WTC11 (cell line): ENCODE measurements at regions not wholly inside any gene's neighbourhood (a gene's known extent, or its start where the extent isn't known, plus 50 kb on each side); places are given as distances from the start of the nearest gene placed in this dataset.

Experiments
- ATAC-seq: fragments of 200-7000 bp; cut with Tn5 transposase; 2 replicates; pipeline ENCODE4 v1.10.0; 2021; ENCODE audit warnings: mild to moderate bottlenecking, moderate library complexity
- CTCF ChIA-PET: fragments of 300-600 bp; sonication (Branson Sonifier 250); formaldehyde crosslinking; loops from one replicate; lab custom pipeline; 2021; ENCODE audit warnings: antibody characterized with exemption; lab: Charles Lee
- POLR2A ChIA-PET: fragments of 350-600 bp; sonication (Branson Sonifier 250); formaldehyde crosslinking; loops from one replicate; lab custom pipeline; 2021; ENCODE audit warnings: antibody characterized with exemption; lab: Charles Lee
- DNase-seq: peaks from one replicate; pipeline ENCODE4 v3.0.0; 2021; ENCODE audit warnings: low spot score
- H3K27ac Mint-ChIP-seq: 2 replicates; pipeline ENCODE4 v1.8.0; 2021; ENCODE audit warnings: mixed read lengths
- H3K27me3 Mint-ChIP-seq: 2 replicates; pipeline ENCODE4 v1.8.0; 2021; ENCODE audit warnings: low read depth, mild to moderate bottlenecking, moderate library complexity, mixed read lengths
- H3K36me3 Mint-ChIP-seq: 2 replicates; pipeline ENCODE4 v1.8.0; 2021; ENCODE audit warnings: mixed read lengths
- H3K4me1 Mint-ChIP-seq: 2 replicates; pipeline ENCODE4 v1.8.0; 2022; ENCODE audit warnings: mixed read lengths
- H3K4me3 Mint-ChIP-seq: 2 replicates; pipeline ENCODE4 v1.8.0; 2021; ENCODE audit warnings: mild to moderate bottlenecking, moderate library complexity, mixed read lengths
- H3K9me3 Mint-ChIP-seq: 2 replicates; pipeline ENCODE4 v1.8.0; 2021; ENCODE audit warnings: mixed read lengths
- ATF2 ChIP-seq: sonication (generic); formaldehyde crosslinking; IDR thresholded peaks from 2 replicates; pipeline ENCODE4 v1.8.1; 2022; ENCODE audit warnings: low read depth, missing genetic modification reagents, borderline replicate concordance
- ELF4 ChIP-seq: sonication (generic); formaldehyde crosslinking; IDR thresholded peaks from 2 replicates; pipeline ENCODE4 v1.8.1; 2022; ENCODE audit warnings: low read depth, mild to moderate bottlenecking, moderate library complexity, missing genetic modification reagents
- EMX1 ChIP-seq: fragments of 250-450 bp; sonication (Bioruptor Pico); IDR thresholded peaks from 2 replicates; pipeline ENCODE4 v1.8.0; 2021; ENCODE audit warnings: mild to moderate bottlenecking
- ETV6 ChIP-seq: sonication (generic); formaldehyde crosslinking; IDR thresholded peaks from 2 replicates; pipeline ENCODE4 v1.8.1; 2022; ENCODE audit warnings: mild to moderate bottlenecking, missing genetic modification reagents
- FOXK1 ChIP-seq: sonication (generic); formaldehyde crosslinking; IDR thresholded peaks from 2 replicates; pipeline ENCODE4 v1.8.0; 2022; ENCODE audit warnings: mild to moderate bottlenecking, moderate library complexity, missing genetic modification reagents
- GABPB1 ChIP-seq: sonication (generic); formaldehyde crosslinking; IDR thresholded peaks from 2 replicates; pipeline ENCODE4 v1.8.1; 2023; ENCODE audit warnings: mild to moderate bottlenecking, missing genetic modification reagents
- JAZF1 ChIP-seq: fragments of 250-450 bp; sonication (Bioruptor Pico); IDR thresholded peaks from 2 replicates; pipeline ENCODE4 v1.9.0; 2021; ENCODE audit warnings: moderate library complexity, mild to moderate bottlenecking, inconsistent platforms
- MXD4 ChIP-seq: fragments of 250-450 bp; sonication (Bioruptor Pico); IDR thresholded peaks from 2 replicates; pipeline ENCODE4 v1.8.0; 2021; ENCODE audit warnings: mild to moderate bottlenecking, moderate library complexity, borderline replicate concordance
- NFATC4 ChIP-seq: fragments of 250-450 bp; sonication (Bioruptor Pico); IDR thresholded peaks from 2 replicates; pipeline ENCODE4 v1.9.0; 2021; ENCODE audit warnings: mild to moderate bottlenecking
- PRDM15 ChIP-seq: sonication (generic); formaldehyde crosslinking; IDR thresholded peaks from 2 replicates; pipeline ENCODE4 v1.8.0; 2022; ENCODE audit warnings: missing genetic modification reagents
- SMAD3 ChIP-seq: sonication (generic); formaldehyde crosslinking; IDR thresholded peaks from 2 replicates; pipeline ENCODE4 v1.8.0; 2022; ENCODE audit warnings: missing genetic modification reagents, mild to moderate bottlenecking, borderline replicate concordance
- ZBTB21 ChIP-seq: sonication (generic); formaldehyde crosslinking; IDR thresholded peaks from 2 replicates; pipeline ENCODE4 v1.8.1; 2023; ENCODE audit warnings: mild to moderate bottlenecking, missing genetic modification reagents, borderline replicate concordance
- ZNF219 ChIP-seq: sonication (generic); formaldehyde crosslinking; IDR thresholded peaks from 2 replicates; pipeline ENCODE4 v1.8.0; 2023; ENCODE audit warnings: missing genetic modification reagents, mild to moderate bottlenecking, borderline replicate concordance
- ZNF423 ChIP-seq: fragments of 250-450 bp; sonication (Bioruptor Pico); IDR thresholded peaks from 2 replicates; pipeline ENCODE4 v2.1.2; 2022; ENCODE audit warnings: mild to moderate bottlenecking, moderate library complexity
- ZNF425 ChIP-seq: fragments of 250-450 bp; sonication (Bioruptor Pico); conservative IDR thresholded peaks from 2 replicates; pipeline ENCODE4 v1.9.0; 2021; ENCODE audit warnings: mild to moderate bottlenecking
- TF ChIP-seq, protein P1 (sequence below): fragments of 250-450 bp; sonication (Bioruptor Pico); IDR thresholded peaks from 2 replicates; pipeline ENCODE4 v1.9.0; 2021; ENCODE audit warnings: moderate library complexity, mild to moderate bottlenecking, inconsistent platforms, borderline replicate concordance
- TF ChIP-seq, protein P2 (sequence below): sonication (generic); formaldehyde crosslinking; IDR thresholded peaks from 2 replicates; pipeline ENCODE4 v1.8.0; 2022; ENCODE audit warnings: mild to moderate bottlenecking, missing genetic modification reagents
- TF ChIP-seq, protein P3 (sequence below): fragments of 250-450 bp; sonication (Bioruptor Pico); IDR thresholded peaks from 2 replicates; pipeline ENCODE4 v1.9.0; 2021; ENCODE audit warnings: mild to moderate bottlenecking, borderline replicate concordance

GRCh38 chr4:156144961-156145360, 191.3 kb upstream of the CTSO start:
- DNase-seq, result no peak
- H3K9me3 Mint-ChIP-seq, result 0 out of 2 replicates have a peak, but pooled peaks cover 3% of the 10 kb centered on the region
- no peaks in the 10 kb centered on the region for H3K36me3 Mint-ChIP-seq
- H3K27ac Mint-ChIP-seq, result no peak overlapping the region
- no peak overlapping the region for H3K4me3 Mint-ChIP-seq
- CTCF ChIA-PET, result no interaction called here
- no peaks in the 10 kb centered on the region for H3K27me3 Mint-ChIP-seq
- TF ChIP-seq JAZF1 (CRISPR knock-in tag) (no peak), FOXK1 (no peak), ZNF425 (CRISPR knock-in tag) (no peak), MXD4 (CRISPR knock-in tag) (no peak), NFATC4 (CRISPR knock-in tag) (no peak), ATF2 (CRISPR knock-in tag) (no peak), ZBTB21 (CRISPR knock-in tag) (no peak), PRDM15 (CRISPR knock-in tag) (no peak), ETV6 (no peak), ELF4 (CRISPR knock-in tag) (no peak), ZNF423 (CRISPR knock-in tag) (no peak), ZNF219 (no peak), EMX1 (CRISPR knock-in tag) (no peak), SMAD3 (CRISPR knock-in tag) (no peak), GABPB1 (CRISPR knock-in tag) (no peak)
- TF ChIP-seq, protein P1, sequence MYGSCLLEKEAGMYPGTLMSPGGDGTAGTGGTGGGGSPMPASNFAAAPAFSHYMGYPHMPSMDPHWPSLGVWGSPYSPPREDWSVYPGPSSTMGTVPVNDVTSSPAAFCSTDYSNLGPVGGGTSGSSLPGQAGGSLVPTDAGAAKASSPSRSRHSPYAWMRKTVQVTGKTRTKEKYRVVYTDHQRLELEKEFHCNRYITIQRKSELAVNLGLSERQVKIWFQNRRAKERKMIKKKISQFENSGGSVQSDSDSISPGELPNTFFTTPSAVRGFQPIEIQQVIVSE, result no peak
- TF ChIP-seq, protein P2, sequence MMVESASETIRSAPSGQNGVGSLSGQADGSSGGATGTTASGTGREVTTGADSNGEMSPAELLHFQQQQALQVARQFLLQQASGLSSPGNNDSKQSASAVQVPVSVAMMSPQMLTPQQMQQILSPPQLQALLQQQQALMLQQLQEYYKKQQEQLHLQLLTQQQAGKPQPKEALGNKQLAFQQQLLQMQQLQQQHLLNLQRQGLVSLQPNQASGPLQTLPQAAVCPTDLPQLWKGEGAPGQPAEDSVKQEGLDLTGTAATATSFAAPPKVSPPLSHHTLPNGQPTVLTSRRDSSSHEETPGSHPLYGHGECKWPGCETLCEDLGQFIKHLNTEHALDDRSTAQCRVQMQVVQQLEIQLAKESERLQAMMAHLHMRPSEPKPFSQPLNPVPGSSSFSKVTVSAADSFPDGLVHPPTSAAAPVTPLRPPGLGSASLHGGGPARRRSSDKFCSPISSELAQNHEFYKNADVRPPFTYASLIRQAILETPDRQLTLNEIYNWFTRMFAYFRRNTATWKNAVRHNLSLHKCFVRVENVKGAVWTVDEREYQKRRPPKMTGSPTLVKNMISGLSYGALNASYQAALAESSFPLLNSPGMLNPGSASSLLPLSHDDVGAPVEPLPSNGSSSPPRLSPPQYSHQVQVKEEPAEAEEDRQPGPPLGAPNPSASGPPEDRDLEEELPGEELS (CRISPR knock-in tag), result no peak
- TF ChIP-seq, protein P3, sequence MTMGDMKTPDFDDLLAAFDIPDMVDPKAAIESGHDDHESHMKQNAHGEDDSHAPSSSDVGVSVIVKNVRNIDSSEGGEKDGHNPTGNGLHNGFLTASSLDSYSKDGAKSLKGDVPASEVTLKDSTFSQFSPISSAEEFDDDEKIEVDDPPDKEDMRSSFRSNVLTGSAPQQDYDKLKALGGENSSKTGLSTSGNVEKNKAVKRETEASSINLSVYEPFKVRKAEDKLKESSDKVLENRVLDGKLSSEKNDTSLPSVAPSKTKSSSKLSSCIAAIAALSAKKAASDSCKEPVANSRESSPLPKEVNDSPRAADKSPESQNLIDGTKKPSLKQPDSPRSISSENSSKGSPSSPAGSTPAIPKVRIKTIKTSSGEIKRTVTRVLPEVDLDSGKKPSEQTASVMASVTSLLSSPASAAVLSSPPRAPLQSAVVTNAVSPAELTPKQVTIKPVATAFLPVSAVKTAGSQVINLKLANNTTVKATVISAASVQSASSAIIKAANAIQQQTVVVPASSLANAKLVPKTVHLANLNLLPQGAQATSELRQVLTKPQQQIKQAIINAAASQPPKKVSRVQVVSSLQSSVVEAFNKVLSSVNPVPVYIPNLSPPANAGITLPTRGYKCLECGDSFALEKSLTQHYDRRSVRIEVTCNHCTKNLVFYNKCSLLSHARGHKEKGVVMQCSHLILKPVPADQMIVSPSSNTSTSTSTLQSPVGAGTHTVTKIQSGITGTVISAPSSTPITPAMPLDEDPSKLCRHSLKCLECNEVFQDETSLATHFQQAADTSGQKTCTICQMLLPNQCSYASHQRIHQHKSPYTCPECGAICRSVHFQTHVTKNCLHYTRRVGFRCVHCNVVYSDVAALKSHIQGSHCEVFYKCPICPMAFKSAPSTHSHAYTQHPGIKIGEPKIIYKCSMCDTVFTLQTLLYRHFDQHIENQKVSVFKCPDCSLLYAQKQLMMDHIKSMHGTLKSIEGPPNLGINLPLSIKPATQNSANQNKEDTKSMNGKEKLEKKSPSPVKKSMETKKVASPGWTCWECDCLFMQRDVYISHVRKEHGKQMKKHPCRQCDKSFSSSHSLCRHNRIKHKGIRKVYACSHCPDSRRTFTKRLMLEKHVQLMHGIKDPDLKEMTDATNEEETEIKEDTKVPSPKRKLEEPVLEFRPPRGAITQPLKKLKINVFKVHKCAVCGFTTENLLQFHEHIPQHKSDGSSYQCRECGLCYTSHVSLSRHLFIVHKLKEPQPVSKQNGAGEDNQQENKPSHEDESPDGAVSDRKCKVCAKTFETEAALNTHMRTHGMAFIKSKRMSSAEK (CRISPR knock-in tag), result no peak
- POLR2A ChIA-PET, result no interaction called here
- ATAC-seq, result no peak
- H3K4me1 Mint-ChIP-seq, result no peaks in the 10 kb centered on the region
